Stimulated activated CD4-positive, alpha-beta T cell treated with anti-CD3 and anti-CD28 coated beads, Interleukin-2, amount 100 ng/mL, for 4 hours (primary cell): ENCODE measurements at regions not wholly inside any gene's neighbourhood (a gene's known extent, or its start where the extent isn't known, plus 50 kb on each side); places are given as distances from the start of the nearest gene placed in this dataset.

Source experiments
- DNase-seq: peaks from one replicate; pipeline ENCODE4 v3.0.0-alpha.2; 2020; ENCODE audit warnings: low read depth

DNA sequence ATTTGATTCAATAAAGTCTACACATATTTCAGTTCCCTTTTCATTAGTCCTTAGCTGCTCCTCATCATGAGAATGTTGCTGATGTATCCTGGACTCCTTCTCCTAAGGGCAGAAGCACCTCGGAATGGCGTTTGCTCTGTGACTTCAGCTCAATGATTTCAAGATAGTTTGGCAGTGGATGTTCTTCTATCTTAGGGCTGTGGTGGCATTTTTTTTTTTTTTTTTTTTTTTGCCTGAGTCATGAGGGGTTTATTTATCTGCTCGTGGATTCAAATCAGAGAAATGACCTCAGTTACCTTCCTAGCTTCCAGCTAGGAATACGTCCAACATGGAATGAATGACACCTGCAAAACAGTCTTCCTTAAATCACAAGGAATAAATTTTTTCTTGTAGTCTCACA is 220.0 kb upstream of the ZBED5 start:
- no peak for DNase-seq

DNA sequence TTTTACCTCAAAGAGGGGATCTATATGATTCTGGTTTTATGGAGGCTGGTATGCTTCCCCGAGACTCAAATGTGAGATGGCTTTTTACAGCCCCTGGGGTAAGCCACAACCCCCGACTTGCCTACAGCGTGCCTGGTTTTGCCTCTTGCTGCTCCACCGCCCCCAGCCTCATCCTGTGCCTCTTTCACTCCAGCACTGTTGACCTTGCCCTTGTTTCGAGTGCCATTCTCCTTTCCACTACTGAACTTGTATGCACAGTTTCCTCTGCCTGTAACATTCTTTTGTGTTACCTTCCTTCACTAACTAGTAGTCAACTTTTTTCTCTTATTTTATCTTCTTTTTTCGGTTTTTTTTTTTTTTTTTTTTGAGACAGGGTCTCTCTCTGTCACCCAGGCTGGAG is 219.0 kb upstream of the ZBED5 start:
- no peak for DNase-seq

DNA sequence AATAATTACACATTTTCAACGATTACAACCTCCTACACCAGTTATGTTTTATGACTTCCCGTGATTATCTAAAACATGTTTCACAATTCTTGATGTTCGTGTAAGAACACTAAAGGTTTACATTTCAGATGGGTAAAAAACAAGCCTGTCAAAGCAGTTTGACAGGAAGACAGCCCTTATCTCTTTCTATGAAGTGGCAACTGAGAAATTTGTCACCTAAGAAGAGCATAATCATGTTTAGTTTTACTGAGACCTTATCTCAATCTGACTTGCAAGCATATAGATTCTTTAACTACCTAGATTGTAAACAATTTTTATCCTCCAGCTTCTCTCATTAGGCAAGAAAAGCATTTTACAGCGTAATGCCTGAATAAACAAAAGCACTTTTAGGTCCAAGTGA is 218.4 kb upstream of the ZBED5 start:
- DNase-seq = no peak

DNA sequence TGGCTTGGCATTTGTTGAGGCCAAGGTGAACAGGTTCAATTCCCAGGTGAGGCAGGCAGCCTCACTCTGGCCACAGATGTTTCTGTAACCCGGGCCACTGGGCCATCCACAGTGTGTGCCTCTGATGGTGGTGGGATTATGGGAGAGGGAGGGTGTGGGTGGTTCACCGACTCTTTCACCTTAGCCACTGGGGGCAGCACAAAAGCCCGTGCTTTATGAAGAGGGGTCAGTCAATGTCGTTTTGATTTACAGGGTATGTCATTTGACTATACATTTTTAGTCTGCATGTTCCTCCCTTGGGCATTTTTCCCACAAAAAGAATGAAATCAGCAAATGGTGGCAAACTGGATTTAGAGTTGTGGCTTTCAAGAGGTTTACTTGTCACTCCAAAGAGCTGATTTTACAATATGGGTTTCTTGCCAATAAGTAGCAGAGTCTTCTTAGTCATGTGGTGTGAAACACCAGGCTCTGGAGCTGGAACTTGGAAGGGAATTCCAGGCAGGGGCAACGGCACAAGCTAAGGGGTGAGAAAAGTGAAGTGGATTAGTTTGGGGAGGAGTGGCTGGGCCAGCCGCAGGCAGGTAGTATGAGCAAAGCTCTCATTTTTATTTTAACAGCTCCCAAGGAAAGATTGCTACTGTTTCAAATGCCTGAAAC is 217.8 kb upstream of the ZBED5 start:
- no peak for DNase-seq

DNA sequence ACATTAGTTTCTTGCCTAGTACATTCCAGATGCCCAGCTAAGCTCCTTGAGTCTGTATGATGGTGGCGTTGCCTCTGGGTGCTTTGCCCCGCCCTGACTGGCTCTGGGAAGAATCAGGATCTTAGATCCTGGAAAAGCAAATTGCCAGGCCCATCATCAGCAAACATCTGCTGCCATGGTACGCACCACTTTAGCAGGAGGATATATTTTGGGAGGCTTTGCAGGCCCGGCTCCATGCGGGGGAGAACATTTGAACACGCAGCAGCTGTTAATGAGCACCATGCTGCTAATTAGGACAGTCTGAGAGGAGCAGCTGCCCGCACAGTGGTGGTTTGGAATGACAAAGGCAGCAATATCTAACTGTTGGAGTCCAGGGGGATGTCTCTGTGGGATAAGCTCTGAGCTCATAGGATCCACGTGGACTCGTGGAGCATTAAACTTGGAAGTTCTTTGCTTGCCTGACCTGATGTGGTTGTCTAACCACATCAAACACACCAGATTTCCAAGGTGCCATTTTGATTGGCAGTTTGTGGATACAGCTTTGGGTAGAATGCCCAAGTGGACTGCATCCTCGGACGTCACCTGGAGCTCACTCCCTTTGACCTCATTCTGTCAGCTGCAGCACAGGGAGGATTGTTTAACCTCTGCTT is 217.0 kb upstream of the ZBED5 start:
- DNase-seq = no peak

DNA sequence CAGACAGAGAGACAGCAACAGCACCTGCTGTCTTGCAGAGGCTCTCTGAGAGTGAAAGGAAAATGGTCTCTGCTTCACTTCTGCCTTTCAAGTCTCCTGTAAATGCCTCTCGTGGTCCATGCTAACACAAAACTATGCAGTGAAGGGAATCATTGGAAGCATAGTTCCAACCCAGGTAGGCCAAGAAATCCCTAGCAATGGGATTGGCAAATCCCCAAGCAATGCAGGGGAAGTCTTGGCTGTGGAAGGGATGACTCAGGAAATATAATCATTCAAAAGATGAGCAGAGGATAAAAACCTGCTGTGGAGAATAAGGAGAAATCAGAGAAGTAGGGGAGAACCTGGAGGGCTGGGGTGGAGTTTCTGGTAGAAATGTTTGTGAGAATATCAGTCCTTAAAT is 216.1 kb upstream of the ZBED5 start:
- DNase-seq = no peak

DNA sequence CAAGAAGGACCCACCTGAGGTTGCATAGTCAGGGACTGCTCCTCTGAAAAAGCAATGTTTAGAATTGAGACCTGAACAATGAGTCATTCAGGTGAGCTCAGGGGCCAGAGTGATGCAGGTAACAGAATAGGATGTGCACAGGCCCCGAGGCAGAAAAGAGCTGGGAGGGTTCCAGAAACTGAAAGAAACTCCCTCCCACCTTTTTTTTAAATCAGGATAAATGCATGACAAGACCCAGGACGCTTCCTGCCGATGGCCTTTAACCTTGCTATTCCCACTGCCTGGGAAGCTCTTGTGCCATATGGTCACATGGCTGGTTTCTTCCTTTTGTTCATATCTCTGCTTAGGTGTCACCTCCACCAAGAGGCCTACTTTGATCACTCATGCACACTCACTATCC is 214.2 kb upstream of the ZBED5 start:
- DNase-seq = no peak

DNA sequence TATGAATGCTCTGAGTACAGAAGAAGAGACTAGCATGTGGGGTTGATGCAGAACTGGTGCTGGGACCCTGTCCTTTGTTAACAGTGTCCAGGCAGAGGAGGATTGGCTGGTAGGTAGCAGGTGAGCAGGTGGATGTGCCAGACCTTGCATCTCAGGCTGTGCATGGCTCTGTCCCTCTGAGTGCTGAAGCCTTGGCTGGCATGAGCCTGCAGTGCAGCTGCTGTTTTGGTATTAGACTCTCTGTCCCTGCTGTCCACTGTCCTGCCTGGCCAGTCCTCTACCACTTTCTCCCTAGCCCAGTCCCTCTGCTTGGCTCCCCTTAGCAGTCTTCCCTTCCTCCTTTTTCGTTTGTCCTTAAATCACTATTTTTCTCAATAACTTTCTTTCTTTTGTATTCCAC is 213.6 kb upstream of the ZBED5 start:
- DNase-seq = no peak

DNA sequence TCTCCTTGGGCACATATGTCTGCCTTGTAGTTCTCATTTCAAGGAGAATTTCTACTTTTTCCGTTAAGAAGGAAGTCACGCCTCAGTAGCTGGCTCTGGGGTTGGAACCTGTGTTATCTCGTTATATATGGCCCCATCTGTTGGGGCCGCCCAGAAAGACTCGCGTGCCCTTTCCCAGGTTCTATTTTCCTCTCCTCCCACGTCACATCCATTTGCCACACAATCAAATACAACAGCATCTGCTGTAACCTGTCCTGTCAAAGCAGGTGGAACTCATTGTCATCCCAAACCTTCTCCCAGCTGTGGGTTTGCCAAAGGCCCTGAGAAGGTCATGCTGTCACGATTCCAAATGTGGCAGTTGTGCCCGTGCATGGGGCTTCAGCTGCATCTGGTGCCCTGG is 213.1 kb upstream of the ZBED5 start:
- DNase-seq = no peak

DNA sequence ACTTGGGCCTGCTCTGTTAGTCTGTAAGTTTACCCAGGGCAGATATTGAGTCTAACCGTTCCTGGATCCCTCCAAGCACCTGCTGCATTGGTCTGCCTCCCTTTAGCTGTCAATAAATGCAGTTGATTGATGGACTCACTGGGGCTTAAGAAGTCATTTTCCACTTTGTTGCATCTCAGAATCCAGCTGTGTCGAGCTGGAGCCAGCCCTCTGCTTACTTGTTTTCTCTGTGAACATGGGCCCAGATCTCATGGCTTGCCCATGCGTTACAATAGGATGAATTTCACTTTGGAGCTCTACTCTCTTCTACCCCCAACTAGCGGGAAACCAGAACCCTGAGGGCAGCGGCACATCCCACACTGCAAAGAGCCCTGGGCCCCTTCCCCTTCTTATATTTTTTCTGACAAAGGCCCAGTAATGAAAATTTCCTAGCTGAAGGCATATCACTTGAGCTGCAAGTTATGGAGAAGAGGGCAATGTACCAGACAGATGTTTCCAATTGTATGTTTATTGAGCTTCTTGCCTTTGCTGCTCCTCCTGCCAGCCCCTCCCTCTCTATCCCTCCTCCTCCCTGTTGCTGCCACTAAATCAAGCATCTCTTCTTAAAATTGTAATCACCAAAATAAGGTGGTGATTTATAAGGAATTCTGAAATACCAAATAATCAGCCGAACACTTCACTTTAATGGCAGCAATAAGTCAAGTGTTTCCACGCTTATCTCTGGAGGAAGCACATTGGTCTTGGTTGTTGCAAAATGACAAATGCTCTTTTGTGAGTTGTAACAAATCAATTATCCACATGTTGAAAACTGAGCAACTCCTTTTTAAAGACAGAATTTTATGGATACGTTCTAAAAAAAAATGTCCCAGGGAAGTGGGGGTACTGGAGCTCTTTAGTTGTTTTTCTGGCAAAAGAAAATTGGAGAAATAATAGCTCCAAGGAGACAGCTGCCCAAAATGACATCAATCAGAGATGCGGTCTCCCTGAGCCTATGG is 212.3 kb upstream of the ZBED5 start:
- no peak for DNase-seq

DNA sequence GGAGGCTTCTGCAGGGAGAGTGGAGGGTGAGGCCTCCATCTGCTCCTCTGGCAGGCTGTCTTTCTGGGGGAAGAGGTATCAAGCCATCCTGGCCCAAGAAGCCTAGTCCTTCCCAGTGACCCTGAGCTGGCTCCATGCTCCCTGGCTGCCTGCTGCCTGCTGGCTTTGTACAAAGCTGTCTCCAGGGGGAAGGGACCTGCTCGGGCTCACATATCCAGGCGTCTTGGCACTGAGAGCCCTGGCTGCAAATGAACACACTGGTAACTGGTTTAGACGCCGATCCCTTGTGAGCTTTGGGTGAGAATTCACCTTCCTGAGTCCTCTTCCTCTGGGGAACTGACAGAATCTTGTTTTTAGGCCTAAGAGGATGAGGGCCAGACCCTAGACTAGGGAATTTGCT is 210.3 kb upstream of the ZBED5 start:
- DNase-seq = no peak

DNA sequence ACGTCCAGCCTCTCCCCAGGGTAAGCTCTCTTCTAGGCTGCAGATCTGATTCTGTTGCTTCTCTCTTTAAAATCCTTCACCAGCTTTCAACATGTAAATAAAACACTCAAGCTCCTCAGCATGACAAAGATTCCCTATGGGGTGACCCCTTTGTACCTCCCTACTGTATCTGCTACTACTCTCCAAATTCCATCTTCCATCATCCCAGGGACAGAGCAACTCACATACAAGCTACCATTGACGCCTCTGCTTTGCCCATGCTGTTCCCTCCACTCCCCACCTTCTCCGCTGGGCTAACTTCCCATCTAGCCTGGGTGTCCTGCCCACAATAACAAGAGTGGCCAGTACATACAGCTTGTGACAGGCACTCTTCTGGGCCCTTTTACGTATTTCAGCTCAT is 207.5 kb upstream of the ZBED5 start:
- DNase-seq = no peak

DNA sequence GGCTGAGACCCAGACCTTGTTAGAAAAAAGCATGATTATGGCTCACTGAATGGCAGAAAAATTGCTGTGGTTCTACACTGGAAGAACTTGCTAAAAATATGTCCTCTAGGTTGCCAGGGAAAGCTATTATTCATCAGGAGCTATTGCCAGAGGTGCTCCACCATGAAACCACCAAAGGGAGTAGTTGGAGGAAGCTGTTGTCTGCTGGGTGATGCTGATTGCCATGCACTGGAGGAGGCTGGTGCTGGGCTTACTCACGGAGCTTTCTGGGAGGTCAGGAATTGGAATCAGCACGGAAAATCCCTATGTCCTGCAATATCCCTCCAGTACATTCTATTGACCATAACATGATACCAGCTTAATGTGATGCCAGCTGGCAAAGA is 199.6 kb upstream of the ZBED5 start:
- DNase-seq = no peak

DNA sequence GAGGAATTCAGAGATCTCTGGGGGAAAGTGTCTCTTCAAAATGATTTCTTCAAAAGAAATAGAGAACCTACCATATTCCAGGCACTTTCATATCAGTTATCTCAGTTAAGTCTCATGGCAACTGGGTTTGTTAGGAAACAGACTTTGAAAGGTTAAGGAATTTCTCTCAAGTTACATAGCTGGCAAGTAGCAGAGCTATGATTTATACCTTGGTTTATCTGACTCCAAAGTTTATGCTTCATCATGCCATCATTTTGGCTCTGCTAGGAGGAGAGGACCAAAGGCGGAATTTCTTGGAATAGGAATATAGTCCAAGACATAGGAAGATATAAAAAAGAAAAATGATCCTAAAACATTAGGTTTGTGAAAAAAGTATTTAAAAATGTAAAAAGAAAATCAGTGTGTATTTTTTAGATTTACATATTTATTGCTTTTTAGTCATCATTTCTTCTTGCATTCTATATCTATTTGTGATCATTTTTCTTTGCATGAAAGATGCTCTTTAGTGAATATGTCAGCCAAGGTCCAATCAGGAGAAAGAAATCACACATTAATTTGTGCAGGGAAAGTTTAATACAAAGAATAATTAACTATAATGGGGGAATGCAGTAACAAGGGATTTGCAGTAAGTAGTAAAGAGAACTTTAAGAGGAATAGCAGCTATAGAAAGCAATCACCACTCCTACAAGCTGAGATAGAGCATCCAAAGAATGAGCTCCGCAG is 199.1 kb upstream of the ZBED5 start:
- DNase-seq = no peak

DNA sequence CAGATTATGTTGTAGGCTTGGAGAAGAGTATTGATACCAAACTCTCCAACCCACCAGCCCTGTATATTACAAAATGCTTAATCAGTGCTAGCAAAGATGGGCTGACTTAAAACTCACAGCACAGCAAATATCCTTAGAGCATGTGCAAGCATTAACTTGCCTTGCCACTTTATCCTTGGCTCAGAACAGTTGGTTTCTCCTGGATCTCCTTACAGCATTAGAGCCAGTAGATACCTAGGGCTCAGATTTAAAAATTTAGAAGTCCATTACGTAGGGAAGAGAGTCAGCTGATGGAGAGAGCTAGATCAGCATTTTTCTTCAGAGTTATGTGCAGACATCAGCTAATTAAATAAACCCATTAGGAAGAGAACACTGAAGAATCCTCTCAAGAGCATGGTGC is 198.5 kb upstream of the ZBED5 start:
- DNase-seq = no peak

DNA sequence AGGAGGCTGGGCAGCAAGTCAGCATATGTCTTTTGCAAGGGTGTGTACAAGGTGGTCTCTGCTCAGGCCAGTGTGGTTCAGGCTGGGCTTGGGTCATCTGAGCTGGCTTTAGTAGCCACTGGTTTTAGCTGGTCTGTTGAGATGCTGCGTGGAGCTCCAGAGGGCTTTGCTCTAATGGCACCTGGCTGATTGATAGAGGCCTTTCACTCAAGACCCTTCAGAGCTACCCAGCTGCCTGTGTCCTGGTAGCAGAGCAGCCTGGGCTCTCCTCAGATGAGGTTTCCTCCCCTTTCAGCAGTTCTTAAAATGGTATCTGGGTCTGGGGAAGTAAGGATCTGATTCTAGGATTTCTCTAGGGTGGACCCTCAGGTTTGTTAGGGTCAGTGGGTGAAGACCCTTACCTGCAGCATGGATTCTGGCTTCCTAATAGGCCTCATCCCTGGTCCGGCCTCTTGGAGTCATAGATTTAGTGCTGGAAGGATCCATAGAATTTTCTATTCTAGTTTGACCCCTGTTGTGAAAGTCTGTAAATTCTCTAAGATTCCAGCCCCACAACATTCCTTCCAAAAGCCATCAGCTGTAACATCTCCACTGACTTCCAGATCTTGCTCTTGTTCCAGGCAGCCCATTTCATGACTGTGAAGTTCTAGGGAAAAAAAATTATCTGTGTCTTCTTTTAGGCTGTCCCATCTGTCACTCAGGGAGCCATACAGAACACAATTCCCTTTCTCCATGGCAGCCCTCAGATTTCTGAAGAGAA is 190.2 kb upstream of the ZBED5 start:
- no peak for DNase-seq

DNA sequence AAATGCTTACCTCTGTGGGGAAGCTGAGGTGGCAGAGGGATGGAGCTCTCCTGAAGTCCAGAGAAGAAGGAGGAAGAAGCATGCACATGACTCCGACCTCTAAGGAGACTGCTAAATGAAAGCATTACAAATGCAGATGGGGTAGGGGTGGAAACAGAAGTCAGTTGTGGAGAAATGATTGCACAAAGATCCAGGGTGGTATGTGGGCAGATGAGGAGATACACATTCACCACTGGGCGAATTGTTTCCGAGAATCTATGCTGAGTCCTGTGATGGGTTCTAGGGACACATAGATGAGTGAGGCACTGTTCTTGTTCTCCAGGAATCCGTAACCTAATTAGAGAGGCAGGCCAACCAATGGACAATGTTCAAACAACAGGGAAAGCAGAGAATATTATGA is 188.9 kb upstream of the ZBED5 start:
- DNase-seq = no peak

DNA sequence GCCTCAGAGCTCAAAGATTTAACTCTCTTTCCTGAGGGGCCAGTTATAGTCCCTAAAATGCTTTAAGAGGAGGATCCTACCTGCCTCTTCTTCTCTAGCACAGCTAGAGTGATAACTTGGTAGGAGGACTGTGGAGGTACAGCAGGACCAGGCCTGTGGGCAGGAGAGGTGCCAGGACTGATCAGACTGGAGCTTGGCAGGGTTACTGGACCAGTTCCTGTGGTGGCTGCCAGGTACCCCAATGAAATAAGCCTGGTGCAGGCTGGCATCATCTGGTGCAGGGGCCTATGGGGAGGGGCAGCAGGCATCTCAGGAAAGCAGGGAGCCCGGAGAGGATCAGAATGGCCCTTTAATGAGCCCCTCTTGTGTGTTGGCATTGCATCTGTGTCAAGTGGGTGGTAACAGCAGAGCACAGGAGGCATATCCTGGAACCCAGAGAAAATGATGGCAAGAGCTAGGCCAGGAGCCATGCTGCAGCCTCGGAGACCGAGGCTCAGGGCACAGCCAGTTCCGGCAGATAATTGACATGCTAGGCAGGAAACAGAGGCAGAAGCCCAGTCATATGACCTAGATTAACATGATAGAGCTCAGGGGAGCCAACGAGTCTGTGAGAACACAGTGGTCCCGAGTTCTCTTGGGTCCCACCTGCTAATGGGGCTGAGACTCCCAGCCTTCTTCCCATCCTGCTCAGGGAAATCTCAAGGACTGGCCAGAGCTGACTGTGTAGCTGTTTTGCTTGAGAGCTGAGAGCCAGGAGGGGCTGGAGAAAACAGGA is 187.5 kb upstream of the ZBED5 start:
- DNase-seq = no peak

DNA sequence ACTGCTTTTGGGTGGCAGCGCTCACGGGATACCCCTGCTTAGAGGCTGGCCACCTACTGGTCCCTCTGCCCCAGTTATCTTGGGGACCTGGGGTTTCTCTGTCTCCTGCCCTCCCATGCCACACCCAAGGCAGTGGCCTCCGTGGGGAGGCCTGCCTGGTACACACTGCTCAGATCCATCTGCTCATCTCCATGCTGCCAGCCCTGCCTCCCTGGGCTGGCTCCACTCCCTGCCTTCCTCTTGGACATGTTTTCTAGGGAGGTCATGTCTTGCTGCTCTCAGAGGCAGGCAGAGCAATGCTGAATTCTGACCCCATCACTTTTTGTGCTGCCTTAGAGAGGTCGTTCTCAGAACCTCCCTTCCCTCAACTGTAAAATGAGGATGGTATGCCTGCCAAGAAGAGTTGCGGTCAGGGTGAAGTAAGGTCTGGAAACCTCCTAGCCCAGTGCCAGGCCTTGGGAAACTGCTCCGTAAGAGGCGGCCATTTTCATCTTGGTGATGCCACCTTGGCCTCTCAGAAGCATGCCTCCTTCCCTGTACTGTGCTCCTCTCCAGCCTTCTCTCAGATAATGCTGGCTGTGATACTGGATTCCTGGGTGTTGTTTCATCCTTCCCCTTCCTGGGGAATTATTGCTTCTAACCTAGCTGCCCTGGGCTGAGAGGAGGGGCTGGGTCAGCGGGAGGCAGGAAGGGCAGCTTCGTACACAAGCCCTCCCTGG is 186.4 kb upstream of the ZBED5 start:
- no peak for DNase-seq

DNA sequence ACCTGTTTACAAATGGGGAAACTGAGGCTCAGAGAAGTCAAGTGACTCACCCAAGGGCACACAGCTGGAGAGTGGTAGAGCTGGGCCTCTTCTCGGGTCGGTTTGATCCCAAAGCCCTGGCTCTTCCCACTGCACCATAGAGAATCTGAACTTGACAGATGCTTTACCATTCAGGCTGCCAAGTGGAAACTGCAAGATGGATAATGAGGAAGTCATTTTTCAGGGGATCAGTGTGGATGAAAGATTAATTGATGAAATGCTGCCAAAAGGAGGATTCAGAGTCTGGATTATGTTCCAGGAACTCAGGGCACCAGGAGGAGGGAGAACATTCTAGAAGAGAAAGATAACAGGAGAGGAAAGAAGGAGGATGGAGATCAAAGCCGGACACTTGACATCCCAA is 185.9 kb upstream of the ZBED5 start:
- no peak for DNase-seq
